ENCODE measurements at regions not wholly inside any gene's neighbourhood (a gene's known extent, or its start where the extent isn't known, plus 50 kb on each side); places are given as distances from the start of the nearest gene placed in this dataset.

DNA sequence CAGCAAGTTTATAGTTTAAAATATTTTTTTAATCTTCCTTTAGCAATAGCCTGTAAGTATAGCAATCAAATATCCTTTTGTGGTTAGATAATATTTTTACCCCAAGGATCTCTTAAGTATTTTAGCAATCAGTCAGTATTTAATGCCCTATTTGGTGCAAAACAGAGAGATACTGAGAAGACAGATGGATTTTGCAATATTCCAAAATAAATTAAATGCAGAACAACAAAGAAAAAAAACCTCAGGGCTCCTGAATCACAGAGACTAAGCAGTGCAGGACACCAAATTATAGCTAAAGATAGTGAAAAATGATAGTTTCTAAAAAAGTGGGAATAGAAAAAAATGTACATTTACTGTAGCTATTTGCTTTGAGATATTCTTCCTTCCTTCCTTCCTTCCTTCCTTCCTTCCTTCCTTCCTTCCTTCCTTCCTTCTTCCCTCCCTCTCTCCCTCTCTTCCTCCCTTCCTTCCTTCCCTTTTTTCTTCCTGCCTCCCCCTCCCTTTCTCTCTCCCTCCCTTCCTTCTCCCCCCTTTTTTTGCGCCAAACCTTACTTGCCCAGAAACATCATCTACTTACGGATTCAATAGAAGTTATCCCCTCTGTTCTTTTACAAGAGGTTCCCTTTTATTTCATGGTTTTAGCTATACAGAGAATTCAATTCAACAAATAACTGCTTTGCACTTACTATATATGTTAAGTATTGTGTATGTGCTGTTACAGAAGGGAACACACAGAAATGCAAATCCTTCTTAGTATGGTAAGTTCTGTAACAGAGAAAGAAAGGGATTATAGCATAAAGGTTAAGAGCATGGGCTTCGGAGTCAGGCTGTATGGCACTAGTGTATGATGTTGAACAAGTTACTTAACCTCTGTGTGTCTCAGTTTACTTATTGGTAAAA is 219.0 kb downstream of the CPE start:
- Mint-ChIP-seq H3K27ac (ENCODE audit: low read depth) (no peak overlapping the region), H3K4me1 (no peaks in the 10 kb centered on the region)
- no peak for ATAC-seq (replicated peaks; ENCODE audit: extremely low read depth, poor library complexity, severe bottlenecking)

DNA sequence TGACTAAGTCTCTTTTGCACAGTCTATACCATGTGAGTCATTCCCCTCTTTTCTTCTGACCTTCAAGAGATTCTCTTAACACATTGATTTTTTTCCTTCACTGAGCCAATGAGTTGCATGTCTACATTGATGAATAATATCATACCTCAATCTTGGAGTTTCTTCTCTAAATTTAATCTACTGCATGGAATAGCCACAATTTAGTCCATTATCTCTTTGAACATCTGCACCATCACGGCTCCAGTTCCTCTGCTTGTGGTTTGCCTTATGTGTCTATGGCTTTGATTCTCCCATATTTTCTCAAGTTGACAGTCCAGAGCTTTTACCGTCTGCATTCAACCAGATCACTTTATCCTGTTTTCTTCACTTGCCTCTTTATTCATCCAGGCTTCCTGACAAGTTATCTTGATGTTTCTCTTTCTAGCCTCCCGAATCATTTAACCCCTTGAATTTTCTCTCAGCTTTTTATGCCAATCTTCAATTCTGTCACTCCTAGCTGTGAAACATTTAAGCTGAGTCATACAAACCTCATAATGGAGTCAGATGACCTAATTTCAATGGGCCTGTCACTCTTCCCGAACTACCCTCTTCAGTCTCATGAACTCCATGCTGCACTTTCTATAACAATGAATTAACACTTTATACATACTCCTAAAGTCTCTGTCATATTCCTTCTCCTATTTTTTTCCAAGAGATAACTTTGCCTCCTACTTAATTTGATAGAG is 222.3 kb downstream of the CPE start:
- Mint-ChIP-seq H3K4me3 (no peak overlapping the region), H3K4me1 (no peaks in the 10 kb centered on the region), H3K9me3 (no peaks in the 10 kb centered on the region), H3K27me3 (no peaks in the 10 kb centered on the region), H3K27ac (ENCODE audit: low read depth) (no peak overlapping the region), H3K36me3 (ENCODE audit: insufficient read depth) (no peaks in the 10 kb centered on the region)
- no peak for DNase-seq (ENCODE audit: low spot score in 2 of 2)
- ATAC-seq (replicated peaks; ENCODE audit: extremely low read depth, poor library complexity, severe bottlenecking) = no peak

More for the DNA sequence above, 219.0 kb downstream of the CPE start:
- no peak overlapping the region for H3K4me3 Mint-ChIP-seq
- H3K27me3 Mint-ChIP-seq = no peaks in the 10 kb centered on the region
- no peak for DNase-seq (ENCODE audit: low spot score in 2 of 2)
- H3K36me3 Mint-ChIP-seq (ENCODE audit: insufficient read depth) = no peaks in the 10 kb centered on the region
- no peaks in the 10 kb centered on the region for H3K9me3 Mint-ChIP-seq

- ATAC-seq (replicated peaks; ENCODE audit: extremely low read depth, poor library complexity, severe bottlenecking) (no peak), DNase-seq (ENCODE audit: low spot score in 2 of 2) (no peak)
- H3K36me3 Mint-ChIP-seq (ENCODE audit: insufficient read depth) = no peaks in the 10 kb centered on the region
Observed at GRCh38 chr4:165602621-165603020, 223.8 kb downstream of the CPE start.

DNA sequence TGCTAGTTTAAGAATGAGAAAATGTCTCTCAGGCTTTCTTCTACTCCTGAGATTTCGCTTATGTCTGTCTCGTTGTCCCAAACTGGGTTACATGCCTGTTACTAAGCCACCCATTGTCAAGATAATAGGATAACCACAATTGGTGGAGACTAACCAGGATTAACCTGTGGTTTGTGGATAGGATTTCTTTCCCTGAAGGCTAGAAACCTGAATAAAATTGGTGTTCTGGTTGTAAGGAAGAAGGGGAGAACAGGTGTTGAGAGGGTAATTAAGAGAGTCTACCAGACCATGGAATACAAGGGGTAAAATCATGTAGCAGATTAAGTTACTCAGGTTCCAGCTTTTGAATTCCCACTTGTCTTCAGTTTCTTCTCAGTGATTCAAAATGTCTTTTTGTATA is 225.4 kb downstream of the CPE start:
- ATAC-seq (replicated peaks; ENCODE audit: extremely low read depth, poor library complexity, severe bottlenecking) = no peak
- H3K36me3 Mint-ChIP-seq (ENCODE audit: insufficient read depth) = no peaks in the 10 kb centered on the region
- no peaks in the 10 kb centered on the region for H3K4me1 Mint-ChIP-seq
- H3K9me3 Mint-ChIP-seq = peaks cover 3% of the 10 kb centered on the region
- H3K4me3 Mint-ChIP-seq = no peak overlapping the region
- DNase-seq (ENCODE audit: low spot score in 2 of 2) = no peak
- no peaks in the 10 kb centered on the region for H3K27me3 Mint-ChIP-seq
- no peak overlapping the region for H3K27ac Mint-ChIP-seq (ENCODE audit: low read depth)

More at GRCh38 chr4:165602621-165603020, 223.8 kb downstream of the CPE start:
- no peaks in the 10 kb centered on the region for H3K9me3 Mint-ChIP-seq
- no peaks in the 10 kb centered on the region for H3K27me3 Mint-ChIP-seq
- no peak overlapping the region for H3K4me3 Mint-ChIP-seq
- no peak overlapping the region for H3K27ac Mint-ChIP-seq (ENCODE audit: low read depth)
- H3K4me1 Mint-ChIP-seq = no peaks in the 10 kb centered on the region

DNA sequence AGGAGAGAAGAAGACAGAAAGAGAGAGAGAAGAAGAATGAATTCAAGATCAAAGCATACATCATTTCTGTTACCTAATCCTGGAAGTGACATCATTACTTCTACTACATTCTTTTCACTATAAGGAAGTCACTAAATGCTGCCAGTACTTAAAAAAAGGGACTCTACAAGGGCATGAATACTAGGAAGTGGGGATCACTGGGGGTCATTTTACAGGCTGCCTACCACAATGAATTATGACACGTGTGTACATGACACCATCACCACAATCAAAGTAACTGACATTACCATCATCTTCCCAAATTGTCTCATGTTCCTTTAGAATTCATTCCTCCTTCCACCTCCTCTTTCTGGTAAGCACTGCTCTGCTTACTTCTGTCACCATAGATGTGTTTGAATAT is 227.0 kb downstream of the CPE start:
- H3K4me3 Mint-ChIP-seq = no peak overlapping the region
- H3K36me3 Mint-ChIP-seq (ENCODE audit: insufficient read depth) = no peaks in the 10 kb centered on the region
- ATAC-seq (replicated peaks; ENCODE audit: extremely low read depth, poor library complexity, severe bottlenecking) (no peak), DNase-seq (ENCODE audit: low spot score in 2 of 2) (no peak)
- H3K27ac Mint-ChIP-seq (ENCODE audit: low read depth) = no peak overlapping the region
- peaks cover 11% of the 10 kb centered on the region for H3K9me3 Mint-ChIP-seq
- no peaks in the 10 kb centered on the region for H3K4me1 Mint-ChIP-seq
- H3K27me3 Mint-ChIP-seq = no peaks in the 10 kb centered on the region

- H3K27me3 Mint-ChIP-seq = no peaks in the 10 kb centered on the region
- no peak overlapping the region for H3K4me3 Mint-ChIP-seq
- H3K9me3 Mint-ChIP-seq = peaks cover 11% of the 10 kb centered on the region
- DNase-seq (ENCODE audit: low spot score in 2 of 2) (no peak), ATAC-seq (replicated peaks; ENCODE audit: extremely low read depth, poor library complexity, severe bottlenecking) (no peak)
- H3K27ac Mint-ChIP-seq (ENCODE audit: low read depth) = no peak overlapping the region
- no peaks in the 10 kb centered on the region for H3K4me1 Mint-ChIP-seq
- H3K36me3 Mint-ChIP-seq (ENCODE audit: insufficient read depth) = no peaks in the 10 kb centered on the region
Observed at GRCh38 chr4:165606465-165607205, 227.8 kb downstream of the CPE start.

- Mint-ChIP-seq H3K36me3 (ENCODE audit: insufficient read depth) (no peaks in the 10 kb centered on the region), H3K9me3 (peaks cover 11% of the 10 kb centered on the region), H3K27me3 (no peaks in the 10 kb centered on the region), H3K27ac (ENCODE audit: low read depth) (no peak overlapping the region), H3K4me3 (no peak overlapping the region), H3K4me1 (no peaks in the 10 kb centered on the region)
- no peak for ATAC-seq (replicated peaks; ENCODE audit: extremely low read depth, poor library complexity, severe bottlenecking)
- no peak for DNase-seq (ENCODE audit: low spot score in 2 of 2)
Observed at GRCh38 chr4:165609653-165610052, 230.8 kb downstream of the CPE start.

DNA sequence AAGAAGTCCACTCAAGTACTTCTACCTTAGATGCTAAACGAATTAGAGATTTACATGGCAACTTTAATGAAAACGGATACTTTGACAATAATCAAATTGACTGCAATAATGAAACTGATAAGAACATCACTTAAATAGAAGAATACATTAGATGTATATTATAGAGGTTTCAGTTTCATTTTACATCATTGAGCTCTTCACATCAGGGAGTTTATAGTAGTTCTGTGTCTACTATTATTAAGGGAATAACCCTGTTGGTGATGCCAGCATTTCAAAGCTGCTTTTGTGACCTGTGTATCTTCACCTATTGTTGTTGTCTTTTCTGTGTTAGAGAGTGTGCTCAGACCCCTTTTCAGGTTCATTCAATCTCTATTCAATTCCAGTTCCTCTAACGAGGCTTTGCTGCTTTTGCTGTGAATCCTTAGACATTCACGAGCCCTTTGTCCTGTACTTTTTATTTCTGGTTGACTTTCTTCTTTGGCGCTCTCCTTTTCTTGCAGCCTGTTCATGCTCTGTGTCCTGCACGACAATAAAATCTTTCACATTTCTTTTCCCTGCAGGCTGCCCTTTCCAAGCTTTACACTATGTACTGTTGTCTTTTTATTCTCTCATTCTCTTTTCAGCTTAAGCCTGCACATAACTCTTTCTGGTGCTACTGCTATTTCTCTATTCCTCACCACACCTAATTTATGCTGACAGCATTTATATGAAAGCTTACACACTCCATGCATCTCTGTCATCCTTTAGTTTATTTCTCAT is 232.1 kb downstream of the CPE start:
- Mint-ChIP-seq H3K9me3 (peaks cover 11% of the 10 kb centered on the region), H3K4me3 (no peak overlapping the region), H3K27ac (ENCODE audit: low read depth) (no peak overlapping the region), H3K36me3 (ENCODE audit: insufficient read depth) (no peaks in the 10 kb centered on the region), H3K4me1 (no peaks in the 10 kb centered on the region), H3K27me3 (no peaks in the 10 kb centered on the region)
- DNase-seq (ENCODE audit: low spot score in 2 of 2) (no peak), ATAC-seq (replicated peaks; ENCODE audit: extremely low read depth, poor library complexity, severe bottlenecking) (no peak)

DNA sequence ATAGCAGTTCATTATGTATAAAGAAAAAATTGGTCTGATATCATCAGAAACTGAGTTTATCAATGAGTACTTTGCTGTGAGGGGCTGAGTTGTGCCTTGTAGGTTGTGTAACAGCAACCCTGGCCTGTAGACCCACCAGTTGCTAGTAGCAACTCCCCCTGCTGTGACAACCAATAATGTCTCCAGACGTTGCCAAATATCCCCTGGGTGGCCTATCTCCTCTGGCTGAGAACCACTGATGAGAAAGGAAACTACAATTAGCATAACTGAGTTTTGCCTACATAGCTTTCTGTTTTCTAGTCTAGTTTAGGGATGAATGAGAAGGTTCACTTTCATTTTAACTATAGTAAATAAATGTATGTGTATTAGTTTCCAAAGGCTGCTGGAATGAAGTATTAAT is 234.1 kb downstream of the CPE start:
- peaks cover 20% of the 10 kb centered on the region for H3K9me3 Mint-ChIP-seq
- H3K27me3 Mint-ChIP-seq = no peaks in the 10 kb centered on the region
- no peak overlapping the region for H3K4me3 Mint-ChIP-seq
- H3K4me1 Mint-ChIP-seq = no peaks in the 10 kb centered on the region
- no peaks in the 10 kb centered on the region for H3K36me3 Mint-ChIP-seq (ENCODE audit: insufficient read depth)
- DNase-seq (ENCODE audit: low spot score in 2 of 2) = no peak
- no peak for ATAC-seq (replicated peaks; ENCODE audit: extremely low read depth, poor library complexity, severe bottlenecking)
- no peak overlapping the region for H3K27ac Mint-ChIP-seq (ENCODE audit: low read depth)

GRCh38 chr4:165613581-165613980 is 234.8 kb downstream of the CPE start:
- no peak overlapping the region for H3K4me3 Mint-ChIP-seq
- H3K27me3 Mint-ChIP-seq = no peaks in the 10 kb centered on the region
- ATAC-seq (replicated peaks; ENCODE audit: extremely low read depth, poor library complexity, severe bottlenecking) (no peak), DNase-seq (ENCODE audit: low spot score in 2 of 2) (no peak)
- no peaks in the 10 kb centered on the region for H3K36me3 Mint-ChIP-seq (ENCODE audit: insufficient read depth)
- H3K4me1 Mint-ChIP-seq = no peaks in the 10 kb centered on the region
- H3K27ac Mint-ChIP-seq (ENCODE audit: low read depth) = no peak overlapping the region
- peaks cover 20% of the 10 kb centered on the region for H3K9me3 Mint-ChIP-seq

GRCh38 chr4:165620913-165621312 is 242.1 kb downstream of the CPE start:
- peaks cover 13% of the 10 kb centered on the region for H3K9me3 Mint-ChIP-seq
- DNase-seq (ENCODE audit: low spot score in 2 of 2) = no peak
- no peaks in the 10 kb centered on the region for H3K27me3 Mint-ChIP-seq
- no peak overlapping the region for H3K27ac Mint-ChIP-seq (ENCODE audit: low read depth)
- H3K4me1 Mint-ChIP-seq = no peaks in the 10 kb centered on the region
- no peak for ATAC-seq (replicated peaks; ENCODE audit: extremely low read depth, poor library complexity, severe bottlenecking)
- no peak overlapping the region for H3K4me3 Mint-ChIP-seq
- peaks cover 2% of the 10 kb centered on the region for H3K36me3 Mint-ChIP-seq (ENCODE audit: insufficient read depth)

DNA sequence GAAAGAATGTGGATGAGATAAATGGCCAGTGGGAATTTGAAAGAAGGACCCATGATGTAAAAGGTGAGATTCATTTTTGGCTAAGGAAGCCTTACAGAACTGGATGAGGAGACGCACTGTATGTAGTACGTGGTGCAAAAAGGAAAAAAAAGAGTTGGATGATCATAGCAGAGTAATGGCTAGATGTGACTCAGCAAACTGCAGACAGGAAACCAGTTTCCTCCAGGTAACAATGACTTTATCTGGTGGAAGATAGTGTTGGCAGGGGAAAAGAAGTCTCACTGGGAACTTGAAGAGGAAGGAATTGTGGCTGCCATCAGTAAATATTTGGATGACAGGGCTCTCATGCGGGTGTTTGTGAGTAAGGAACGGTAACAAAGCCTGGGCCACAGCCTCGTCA is 243.2 kb downstream of the CPE start:
- H3K4me3 Mint-ChIP-seq = no peak overlapping the region
- DNase-seq (ENCODE audit: low spot score in 2 of 2) = no peak
- H3K4me1 Mint-ChIP-seq = no peaks in the 10 kb centered on the region
- no peak for ATAC-seq (replicated peaks; ENCODE audit: extremely low read depth, poor library complexity, severe bottlenecking)
- peaks cover 11% of the 10 kb centered on the region for H3K9me3 Mint-ChIP-seq
- H3K27me3 Mint-ChIP-seq = no peaks in the 10 kb centered on the region
- no peak overlapping the region for H3K27ac Mint-ChIP-seq (ENCODE audit: low read depth)
- peaks cover 2% of the 10 kb centered on the region for H3K36me3 Mint-ChIP-seq (ENCODE audit: insufficient read depth)
